ENCODE measurements at regions not wholly inside any gene's neighbourhood (a gene's known extent, or its start where the extent isn't known, plus 50 kb on each side); places are given as distances from the start of the nearest gene placed in this dataset.
A peak's percentile ranks its signal among the peaks of the same experiment; 100 is the strongest.

DNA sequence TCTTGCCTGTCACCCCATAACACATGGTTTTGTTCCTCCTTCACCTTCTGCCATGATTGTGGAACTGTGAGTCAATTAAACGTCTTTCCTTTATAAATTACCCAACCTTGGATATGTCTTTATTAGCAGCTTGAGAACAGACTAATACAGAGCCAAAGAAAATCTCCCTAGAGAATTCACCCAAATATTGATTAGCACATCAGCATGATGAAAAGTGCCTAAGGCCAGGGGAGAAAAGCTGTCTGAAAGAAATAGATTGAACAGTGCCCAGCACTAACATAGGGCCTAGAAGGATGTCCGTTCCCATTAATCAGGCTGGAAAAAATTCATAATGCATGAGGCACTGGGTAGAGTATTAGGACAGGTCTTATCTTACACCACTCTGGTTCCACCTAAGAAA is 111.9 kb upstream of the CALN1 start:
- TF ChIP-seq, protein P1, sequence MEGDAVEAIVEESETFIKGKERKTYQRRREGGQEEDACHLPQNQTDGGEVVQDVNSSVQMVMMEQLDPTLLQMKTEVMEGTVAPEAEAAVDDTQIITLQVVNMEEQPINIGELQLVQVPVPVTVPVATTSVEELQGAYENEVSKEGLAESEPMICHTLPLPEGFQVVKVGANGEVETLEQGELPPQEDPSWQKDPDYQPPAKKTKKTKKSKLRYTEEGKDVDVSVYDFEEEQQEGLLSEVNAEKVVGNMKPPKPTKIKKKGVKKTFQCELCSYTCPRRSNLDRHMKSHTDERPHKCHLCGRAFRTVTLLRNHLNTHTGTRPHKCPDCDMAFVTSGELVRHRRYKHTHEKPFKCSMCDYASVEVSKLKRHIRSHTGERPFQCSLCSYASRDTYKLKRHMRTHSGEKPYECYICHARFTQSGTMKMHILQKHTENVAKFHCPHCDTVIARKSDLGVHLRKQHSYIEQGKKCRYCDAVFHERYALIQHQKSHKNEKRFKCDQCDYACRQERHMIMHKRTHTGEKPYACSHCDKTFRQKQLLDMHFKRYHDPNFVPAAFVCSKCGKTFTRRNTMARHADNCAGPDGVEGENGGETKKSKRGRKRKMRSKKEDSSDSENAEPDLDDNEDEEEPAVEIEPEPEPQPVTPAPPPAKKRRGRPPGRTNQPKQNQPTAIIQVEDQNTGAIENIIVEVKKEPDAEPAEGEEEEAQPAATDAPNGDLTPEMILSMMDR (conservative IDR thresholded peaks at IDR 0.05; ENCODE audit: low read depth, low read length), result no peak
- DNase-seq (ENCODE audit: low read depth), result no peak
- no peak overlapping the region for H3K4me3 ChIP-seq (ENCODE audit: low read depth, low read length)

DNA sequence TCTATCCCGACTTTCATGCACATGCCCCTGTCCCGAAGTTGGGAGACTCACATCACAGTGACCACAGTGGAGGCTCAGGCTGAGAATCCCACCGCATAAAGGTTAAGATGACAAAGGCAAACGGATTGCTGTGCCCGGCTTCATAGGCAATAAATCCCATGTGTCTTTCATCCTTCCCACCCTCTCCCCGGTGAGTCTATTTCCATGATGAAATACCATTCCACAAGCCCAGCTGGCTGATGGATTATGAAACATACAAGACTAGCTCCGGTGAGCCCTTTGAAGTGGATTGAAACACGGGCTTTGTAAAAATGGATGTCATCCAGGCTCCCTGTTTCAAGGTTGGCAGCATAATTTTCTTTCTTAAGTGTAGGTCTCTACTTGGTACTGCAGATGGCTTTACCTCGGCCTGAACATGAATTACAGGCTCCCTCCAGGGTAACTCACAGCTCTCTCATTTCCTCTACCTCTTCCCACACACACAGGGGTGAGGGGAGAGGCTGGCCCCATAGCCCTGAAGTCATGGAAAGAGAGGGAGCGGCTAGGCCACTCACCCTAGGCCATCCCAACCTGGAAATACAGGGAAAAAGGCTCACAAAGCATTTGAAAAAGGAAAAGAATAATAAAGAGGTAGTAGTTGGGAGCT is 92.0 kb upstream of the CALN1 start:
- no peak for DNase-seq (ENCODE audit: low read depth)
- H3K4me3 ChIP-seq (ENCODE audit: low read depth, low read length), result no peak overlapping the region
- TF ChIP-seq, protein P1 (conservative IDR thresholded peaks at IDR 0.05; ENCODE audit: low read depth, low read length), result no peak

DNA sequence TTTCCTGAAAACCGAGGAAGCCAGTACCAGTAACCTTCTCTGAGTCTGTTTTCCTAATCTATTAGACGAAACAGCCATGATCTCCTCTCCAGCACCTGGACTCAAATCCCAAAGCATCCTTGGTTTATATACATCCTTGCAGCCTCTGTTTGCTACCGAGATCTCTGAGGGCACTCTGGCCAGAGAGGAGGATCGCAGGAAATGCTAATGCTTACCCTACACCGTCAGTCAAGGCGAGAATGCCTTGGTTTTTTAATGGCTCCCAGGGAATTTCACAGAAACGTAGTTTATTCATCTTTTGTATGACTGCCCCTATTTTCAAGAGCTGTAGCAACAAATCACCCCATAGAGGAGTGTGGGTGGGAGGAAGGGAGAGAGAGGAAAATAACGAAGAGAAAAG is 91.5 kb upstream of the CALN1 start:
- no peak overlapping the region for H3K4me3 ChIP-seq (ENCODE audit: low read depth, low read length)
- TF ChIP-seq, protein P1 (conservative IDR thresholded peaks at IDR 0.05; ENCODE audit: low read depth, low read length), result no peak
- no peak for DNase-seq (ENCODE audit: low read depth)

DNA sequence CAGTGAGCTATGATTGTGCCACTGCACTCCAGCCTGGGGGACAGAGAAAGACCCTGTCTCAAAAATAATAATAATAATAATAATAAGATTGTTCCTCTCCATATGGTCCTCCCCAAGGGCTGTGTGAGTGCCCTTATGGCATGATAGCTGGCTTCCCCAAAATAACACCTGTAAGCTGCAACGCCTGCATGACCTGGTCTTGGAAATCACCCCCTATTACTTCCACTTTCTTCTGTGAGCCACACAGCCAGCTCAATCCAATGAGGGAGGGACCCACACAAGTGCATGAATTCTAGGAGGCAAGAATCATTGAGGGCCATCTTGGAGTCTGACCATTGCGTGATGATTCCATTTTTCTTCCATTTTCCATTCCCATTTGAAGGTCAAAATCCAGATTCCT is 82.7 kb upstream of the CALN1 start:
- no peak overlapping the region for H3K4me3 ChIP-seq (ENCODE audit: low read depth, low read length)
- TF ChIP-seq, protein P1 (conservative IDR thresholded peaks at IDR 0.05; ENCODE audit: low read depth, low read length), result no peak
- DNase-seq (ENCODE audit: low read depth), result no peak

DNA sequence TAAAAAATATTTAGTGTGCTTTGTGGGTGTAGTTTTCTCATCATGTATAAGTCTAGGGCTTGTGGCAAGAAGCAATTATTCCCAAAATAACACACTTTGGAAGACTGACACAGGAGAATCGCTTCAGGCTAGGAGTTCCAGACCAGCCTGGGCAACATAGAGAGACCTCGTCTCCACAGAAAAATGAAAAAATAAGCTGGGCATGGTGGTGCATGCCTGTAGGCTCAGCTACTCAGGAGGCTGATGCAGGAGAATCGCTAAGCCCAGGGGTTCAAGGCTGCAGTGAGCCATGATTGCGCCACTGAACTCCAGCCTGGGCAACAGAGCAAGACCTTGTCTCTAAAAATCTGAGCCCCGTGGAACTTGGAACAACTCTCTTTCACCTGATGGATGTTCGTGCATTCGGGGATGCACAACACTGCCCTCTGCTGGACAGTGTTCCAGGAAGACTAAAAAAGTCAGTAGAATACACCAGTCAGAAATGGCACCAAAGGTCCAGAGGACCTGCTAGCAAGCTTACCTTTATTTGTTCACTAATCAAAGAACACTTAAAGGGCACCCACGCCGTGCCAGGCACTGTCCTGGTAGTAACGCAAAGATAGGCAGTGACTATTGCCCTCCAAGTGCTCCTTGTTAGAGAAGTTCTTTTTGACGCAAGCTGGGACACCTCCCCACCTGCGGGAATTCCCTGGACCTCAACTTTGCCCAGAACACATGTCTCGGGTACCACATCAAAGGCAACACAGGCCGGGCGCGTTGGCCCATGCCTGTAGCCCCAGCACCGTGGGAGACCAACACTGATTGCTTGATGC is 81.9 kb upstream of the CALN1 start:
- no peak for DNase-seq (ENCODE audit: low read depth)
- TF ChIP-seq, protein P1 (conservative IDR thresholded peaks at IDR 0.05; ENCODE audit: low read depth, low read length), result peak; percentile 60
- no peak overlapping the region for H3K4me3 ChIP-seq (ENCODE audit: low read depth, low read length)

DNA sequence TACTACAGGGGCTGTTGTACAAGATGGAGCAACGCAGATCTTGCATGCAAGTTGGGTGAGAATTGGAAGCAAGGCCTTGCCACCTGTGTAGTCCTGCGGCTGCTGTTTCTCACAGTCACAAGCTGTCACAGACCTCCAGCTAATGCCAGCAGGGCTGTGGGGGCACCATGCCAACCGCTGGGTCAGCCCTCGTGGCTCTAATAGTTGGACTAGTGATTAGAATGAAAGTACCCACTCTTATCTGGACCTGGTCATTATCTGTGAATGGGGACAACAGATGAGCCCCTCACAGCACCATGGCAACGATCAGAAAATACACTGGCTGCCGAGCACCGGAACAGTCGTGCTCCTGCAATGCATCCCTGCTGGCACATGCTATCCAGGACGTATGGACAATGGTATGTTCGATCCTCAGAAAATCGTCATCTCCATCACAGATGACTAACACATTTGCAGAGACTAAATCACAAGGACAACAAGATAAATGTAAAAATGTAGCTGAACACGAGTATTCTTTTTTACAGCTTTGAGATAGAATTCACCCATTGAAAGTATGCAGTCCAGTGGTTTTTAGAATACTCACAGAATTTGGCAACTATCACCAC is 80.4 kb upstream of the CALN1 start:
- H3K4me3 ChIP-seq (ENCODE audit: low read depth, low read length), result no peak overlapping the region
- DNase-seq (ENCODE audit: low read depth), result no peak
- TF ChIP-seq, protein P1 (conservative IDR thresholded peaks at IDR 0.05; ENCODE audit: low read depth, low read length), result no peak

Measured in epithelial cell of proximal tubule (primary cell).